HPDE6-E6E7 (cell line): ENCODE measurements at regions not wholly inside any gene's neighbourhood (a gene's known extent, or its start where the extent isn't known, plus 50 kb on each side); places are given as distances from the start of the nearest gene placed in this dataset.
"Not testable (repeated sequence)": the region's sequence is repeated elsewhere in the genome, so short reads cannot be mapped to it uniquely, and the experiment has no call there.

Source experiments
- DNase-seq: peaks from one replicate; pipeline ENCODE4 v3.0.0; 2011; ENCODE audit warnings: missing footprints; ENCODE audit errors: extremely low spot score

DNA sequence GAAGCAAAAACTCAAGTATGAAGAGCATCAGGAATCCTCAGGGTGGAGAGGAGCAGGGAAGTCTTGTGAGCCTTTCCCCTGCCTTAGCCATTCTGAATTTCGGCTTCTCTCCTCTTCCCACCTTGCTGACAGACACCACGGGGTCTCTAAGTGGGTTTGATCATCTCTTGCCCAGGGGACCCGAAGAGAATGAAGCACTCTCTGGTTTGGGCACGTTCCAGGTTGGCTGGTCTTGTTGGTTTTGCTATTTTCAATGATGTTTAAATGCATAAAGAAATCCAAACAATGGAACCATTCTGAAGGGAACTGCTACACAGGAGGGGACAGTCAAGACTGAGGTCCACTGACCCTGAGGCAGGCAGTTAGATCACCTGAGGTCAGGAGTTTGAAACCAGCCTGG is 131.7 kb downstream of the PXDC1 start:
- DNase-seq: no peak

DNA sequence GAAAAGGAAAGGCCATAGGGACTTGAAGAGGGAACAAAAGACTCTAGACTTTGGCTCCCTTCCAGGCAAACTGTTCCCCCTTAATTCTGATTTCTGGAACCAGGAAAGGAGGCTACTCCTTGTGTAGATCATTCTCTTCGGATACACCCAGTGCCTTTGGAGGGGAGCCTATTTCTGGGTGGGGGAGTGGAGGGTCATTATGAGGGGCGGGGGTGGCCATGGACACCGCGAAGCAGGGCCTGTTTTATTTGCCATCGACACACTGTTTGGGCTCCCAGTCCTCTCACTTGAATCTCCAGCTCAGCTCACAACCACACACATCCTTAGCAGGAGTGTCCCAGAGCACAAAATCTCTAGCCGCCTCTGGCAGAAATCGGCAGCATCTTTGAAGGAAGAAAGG is 132.3 kb downstream of the PXDC1 start:
- DNase-seq: no peak

- no peak for DNase-seq
Observed at GRCh38 chr6:3618642-3619041, 132.9 kb downstream of the PXDC1 start.

- DNase-seq: no peak
Observed at GRCh38 chr6:3617681-3618311, 133.7 kb downstream of the PXDC1 start.

DNA sequence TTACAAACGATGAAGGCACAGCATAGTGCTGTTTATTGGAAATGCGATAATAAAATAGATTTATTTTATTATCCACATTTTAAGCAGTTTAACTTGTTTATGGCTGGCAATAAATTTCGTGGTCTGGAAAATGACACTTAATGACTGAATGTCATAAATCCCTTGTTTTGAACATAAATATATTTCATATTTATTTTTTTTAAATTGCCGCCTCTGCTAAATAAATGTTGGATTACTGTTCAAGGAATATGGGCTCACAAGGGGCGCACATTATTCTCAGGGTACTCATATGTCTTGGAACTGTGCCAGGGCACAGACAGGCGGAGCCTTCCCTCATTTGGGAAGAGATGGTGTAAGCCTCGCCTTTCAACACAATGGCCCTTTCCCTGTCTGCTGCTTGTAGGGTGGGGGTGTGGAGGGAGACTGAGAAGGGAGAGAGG is 134.3 kb downstream of the PXDC1 start:
- no peak for DNase-seq

DNA sequence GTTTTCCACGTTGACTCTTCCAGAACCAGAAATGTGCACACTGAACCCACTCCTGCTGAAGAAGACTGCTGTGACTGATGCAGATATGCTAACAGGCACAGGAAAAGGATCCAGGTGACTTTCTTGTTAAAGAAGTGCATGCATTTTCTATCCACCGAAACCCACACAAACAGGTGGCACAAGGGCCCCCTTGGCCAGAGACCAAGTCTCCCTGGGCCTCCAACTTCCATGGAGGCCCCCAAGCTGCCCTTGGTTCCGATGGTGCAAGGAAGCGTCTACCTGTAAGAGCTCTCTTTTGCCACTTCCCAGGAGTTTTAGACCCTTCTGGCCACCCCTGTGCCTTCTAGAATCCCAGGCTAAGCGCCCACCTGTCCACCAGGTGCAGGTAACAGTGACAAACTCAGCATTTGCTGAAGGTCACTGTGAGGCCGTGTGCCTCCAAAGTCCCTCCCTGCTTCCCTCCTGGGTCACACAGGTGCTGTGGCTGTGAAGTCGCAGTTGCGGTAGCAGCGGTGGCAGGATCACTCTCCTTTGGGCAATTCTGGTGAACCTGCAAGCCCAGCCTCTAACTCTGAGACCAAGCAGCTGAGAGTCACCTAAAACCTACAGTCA is 134.8 kb downstream of the PXDC1 start:
- DNase-seq: no peak

DNA sequence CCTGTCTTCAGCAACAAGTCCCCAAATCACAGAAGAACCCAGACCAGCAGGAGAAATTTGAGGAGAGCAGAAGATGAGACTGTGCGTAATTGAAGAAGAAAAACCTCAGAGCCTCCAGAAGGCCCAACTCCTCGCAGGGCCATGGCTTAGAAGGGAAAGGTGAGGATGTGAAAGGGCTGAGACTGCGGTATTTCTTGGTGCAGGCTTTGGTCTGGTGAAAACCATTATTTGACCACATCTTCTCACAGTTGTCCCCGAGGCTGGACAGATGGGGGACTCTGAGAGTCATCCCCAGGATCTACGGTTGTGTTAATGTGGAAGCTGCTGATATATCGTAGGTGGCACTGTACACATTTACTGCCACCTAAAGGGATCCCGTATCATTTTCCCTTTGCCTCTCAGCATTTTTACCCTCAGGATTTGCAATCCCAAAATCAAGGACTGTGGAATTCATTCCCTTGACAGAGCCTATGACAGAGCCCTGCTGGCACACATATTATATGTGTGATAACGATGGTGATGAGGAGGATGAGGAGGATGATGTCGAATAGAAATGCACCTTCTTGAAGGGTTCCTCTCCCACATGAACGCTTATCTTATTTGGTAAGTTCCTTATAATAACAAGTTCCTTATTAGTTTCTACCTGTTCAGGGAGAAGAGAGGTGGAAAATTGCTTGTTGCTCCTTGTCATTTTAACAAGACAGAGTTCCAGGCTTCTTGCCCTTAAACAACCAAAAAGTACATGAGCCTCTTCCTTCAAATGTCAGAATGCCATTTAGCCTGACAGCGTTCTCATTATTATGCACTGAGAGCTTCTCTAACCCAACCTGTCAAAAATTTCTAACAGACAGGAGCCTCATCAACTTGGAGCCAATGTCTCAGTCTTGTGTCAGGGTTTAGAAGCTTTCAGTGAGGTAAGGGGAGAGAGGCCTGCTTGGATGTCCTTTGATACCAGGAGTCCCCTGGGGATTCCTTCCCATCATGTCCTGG is 135.8 kb downstream of the PXDC1 start:
- no peak for DNase-seq

GRCh38 chr6:3614918-3615317 is 136.6 kb downstream of the PXDC1 start:
- DNase-seq: no peak

DNA sequence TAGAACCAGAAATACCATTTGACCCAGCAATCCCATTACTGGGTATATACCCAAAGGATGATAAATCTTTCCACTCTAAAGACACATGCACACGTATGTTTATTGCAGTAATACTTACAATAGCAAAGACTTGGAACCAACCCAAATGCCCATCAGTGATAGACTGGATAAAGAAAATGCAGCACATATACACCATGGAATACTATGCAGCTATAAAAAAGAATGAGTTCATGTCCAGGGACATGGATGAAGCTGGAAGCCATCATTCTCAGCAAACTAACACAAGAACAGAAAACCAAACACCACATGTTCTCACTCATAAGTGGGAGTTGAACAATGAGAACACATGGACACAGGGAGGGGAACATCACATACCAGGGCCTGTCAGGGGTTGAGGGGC is 137.9 kb downstream of the PXDC1 start:
- not testable (repeated sequence) for DNase-seq

- peak; percentile 77 for DNase-seq
Observed at GRCh38 chr6:3612341-3613041, 139.0 kb downstream of the PXDC1 start.

DNA sequence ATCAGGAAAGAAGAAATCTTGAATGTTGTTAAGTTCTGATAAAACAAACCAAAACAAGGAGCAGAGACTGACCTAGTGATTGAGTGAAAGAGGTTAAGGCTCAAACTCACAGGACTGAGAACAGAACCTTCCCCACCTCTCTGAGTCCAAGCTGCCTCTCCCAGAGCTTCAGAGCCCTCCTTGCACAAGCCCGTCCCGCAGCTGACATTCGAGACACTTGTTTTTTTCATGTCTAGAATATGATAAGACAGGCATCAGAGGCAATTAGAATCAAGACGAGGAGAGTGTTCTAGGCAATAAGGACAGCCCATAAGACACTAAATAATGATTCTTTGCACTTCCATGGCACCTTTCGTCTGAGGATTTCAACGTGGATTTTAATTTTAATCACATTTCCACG is 140.6 kb downstream of the PXDC1 start:
- no peak for DNase-seq

DNA sequence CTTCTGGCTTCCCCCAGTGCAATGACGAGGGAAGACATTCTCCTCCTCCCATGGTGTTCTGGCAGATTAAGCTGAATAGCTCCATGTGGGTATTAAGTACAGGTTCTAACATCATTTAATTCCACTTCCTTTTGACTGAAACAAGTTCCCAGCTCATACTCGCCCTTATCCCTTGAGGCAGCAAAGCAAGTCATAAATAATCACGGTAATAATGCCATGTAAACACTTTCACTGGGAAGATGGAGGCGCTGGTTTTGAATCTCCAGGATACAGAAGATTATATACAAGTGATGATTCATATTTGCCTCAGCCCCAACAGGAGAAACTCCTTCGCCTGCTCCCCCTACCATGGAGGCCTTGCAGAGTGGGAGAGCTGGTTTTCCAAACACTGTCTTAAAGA is 141.3 kb downstream of the PXDC1 start:
- peak; percentile 46 for DNase-seq

DNA sequence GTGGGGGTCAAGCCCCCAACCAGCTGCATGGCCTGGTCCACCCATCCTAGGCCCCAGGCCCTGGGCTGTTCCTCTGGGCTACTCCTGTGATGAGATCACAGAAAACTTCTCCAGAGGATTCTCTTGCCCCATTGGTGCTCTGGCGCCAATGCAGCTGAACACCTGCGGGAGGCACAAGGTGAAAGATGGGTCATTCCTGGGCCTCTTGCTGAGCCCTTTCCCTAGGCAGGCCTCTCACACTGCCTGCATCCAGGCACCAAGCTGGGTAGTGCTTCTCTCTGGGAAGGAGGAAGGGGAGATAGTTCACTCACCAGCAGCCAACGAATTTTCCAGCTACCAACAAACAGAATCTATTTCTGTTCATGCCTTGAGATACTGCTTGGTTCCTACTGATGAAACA is 142.1 kb downstream of the PXDC1 start:
- DNase-seq: no peak

DNA sequence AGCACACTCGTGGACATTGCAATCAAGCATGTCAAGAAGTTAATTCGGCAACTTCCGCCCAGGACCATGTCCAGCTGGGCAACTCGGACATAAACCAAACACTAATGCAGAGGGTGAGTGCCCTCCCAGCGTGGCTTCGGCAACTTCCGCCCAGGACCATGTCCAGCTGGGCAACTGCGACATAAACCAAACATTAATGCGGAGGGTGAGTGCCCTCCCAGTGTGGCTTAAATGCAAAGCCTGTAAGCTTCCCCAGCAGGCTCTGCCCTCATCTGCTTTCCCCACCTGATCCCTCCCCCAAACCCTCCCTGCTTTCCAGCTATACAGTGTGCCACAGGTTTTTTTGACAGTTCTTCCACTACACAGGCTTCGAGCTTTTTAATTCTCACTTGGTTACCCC is 143.4 kb downstream of the PXDC1 start:
- no peak for DNase-seq

DNA sequence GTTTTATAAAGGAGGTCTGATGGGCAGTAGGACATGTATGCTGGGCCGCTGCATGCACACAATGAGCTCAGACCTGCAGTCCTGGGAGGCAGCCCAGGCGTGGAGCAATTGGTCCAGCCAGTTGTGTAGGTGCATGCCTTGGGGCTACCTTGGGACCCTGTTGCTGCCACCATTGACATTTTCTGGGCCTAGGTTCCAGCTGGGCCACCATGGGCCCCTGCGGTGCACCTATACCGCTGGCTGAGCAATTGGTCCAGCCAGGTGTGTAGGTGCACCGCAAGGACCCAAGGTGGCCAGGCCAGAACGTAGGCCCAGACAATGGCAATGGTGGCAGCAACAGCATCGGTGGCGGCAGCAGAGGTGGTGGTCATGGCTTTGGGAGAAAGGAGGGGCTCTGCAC is 143.9 kb downstream of the PXDC1 start:
- DNase-seq: no peak

- DNase-seq: no peak
Observed at GRCh38 chr6:3607171-3607570, 144.3 kb downstream of the PXDC1 start.

GRCh38 chr6:3603340-3604130 is 146.7 kb upstream of the SLC22A23 start:
- DNase-seq: no peak

DNA sequence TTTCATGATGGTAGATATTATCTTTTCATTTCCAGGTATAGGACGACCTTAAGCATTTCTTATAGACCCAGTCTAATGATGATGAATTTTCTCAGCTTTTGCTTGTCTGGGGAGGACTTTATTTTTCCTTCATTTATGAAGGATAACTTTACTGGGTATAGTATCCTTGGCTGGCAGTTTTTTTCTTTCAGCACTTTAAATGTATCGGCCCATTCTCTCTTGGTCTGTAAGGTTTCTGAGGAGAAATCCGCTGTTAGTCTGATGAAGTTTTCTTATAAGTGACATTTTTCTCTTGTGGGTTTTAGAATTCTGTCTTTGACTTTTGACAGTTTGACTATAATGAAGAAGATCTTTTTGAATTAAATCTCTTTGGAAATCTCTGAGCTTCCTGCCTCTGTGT is 144.7 kb upstream of the SLC22A23 start:
- no peak for DNase-seq

GRCh38 chr6:3597500-3598064 is 140.7 kb upstream of the SLC22A23 start:
- DNase-seq: no peak

GRCh38 chr6:3596766-3597165 is 139.9 kb upstream of the SLC22A23 start:
- no peak for DNase-seq

DNA sequence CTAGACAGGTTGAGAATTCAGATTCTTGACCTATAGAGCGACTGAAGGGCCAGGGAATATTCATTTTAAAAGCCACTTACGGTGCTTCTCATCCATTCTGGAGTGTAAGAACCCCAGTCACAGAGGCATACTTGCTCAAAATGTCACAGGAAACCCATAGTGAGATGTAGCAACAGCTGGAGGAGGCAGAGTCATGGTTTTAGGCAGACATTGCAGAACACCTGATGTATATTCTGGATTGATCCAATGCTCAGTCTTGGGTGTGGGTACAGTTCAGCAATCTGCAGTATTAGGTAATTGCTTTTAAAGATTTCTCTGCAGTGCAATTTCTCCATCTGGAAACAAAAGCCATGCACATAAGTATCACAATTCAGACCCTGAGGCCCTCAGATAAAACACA is 137.4 kb upstream of the SLC22A23 start:
- DNase-seq: no peak
